GM12801 (cell line): ENCODE measurements at regions not wholly inside any gene's neighbourhood (a gene's known extent, or its start where the extent isn't known, plus 50 kb on each side); places are given as distances from the start of the nearest gene placed in this dataset.

Experiments
- CTCF ChIP-seq: IDR thresholded peaks from one replicate; pipeline ENCODE4 v1.5.1; 2011; ENCODE audit warnings: control low read depth; ENCODE audit not compliant: insufficient read length; ENCODE audit errors: extremely low read depth

GRCh38 chr21:27532076-27532475, 565.2 kb upstream of the ADAMTS5 start:
- TF ChIP-seq CTCF: no peak

- no peak for TF ChIP-seq CTCF
These were observed 561.8 kb upstream of the ADAMTS5 start for GRCh38 chr21:27528697-27529096.

GRCh38 chr21:27526451-27526850, 559.6 kb upstream of the ADAMTS5 start:
- no peak for TF ChIP-seq CTCF

GRCh38 chr21:27525780-27526179, 558.9 kb upstream of the ADAMTS5 start:
- no peak for TF ChIP-seq CTCF

- TF ChIP-seq CTCF: no peak
These were observed 552.5 kb upstream of the ADAMTS5 start for GRCh38 chr21:27519361-27519760.

- TF ChIP-seq CTCF: no peak
These were observed 548.8 kb upstream of the ADAMTS5 start for GRCh38 chr21:27515676-27516075.

- TF ChIP-seq CTCF: no peak
These were observed 546.9 kb upstream of the ADAMTS5 start for GRCh38 chr21:27513825-27514224.

GRCh38 chr21:27513016-27513415, 546.1 kb upstream of the ADAMTS5 start:
- no peak for TF ChIP-seq CTCF
